ENCODE measurements at regions not wholly inside any gene's neighbourhood (a gene's known extent, or its start where the extent isn't known, plus 50 kb on each side); places are given as distances from the start of the nearest gene placed in this dataset.

DNA sequence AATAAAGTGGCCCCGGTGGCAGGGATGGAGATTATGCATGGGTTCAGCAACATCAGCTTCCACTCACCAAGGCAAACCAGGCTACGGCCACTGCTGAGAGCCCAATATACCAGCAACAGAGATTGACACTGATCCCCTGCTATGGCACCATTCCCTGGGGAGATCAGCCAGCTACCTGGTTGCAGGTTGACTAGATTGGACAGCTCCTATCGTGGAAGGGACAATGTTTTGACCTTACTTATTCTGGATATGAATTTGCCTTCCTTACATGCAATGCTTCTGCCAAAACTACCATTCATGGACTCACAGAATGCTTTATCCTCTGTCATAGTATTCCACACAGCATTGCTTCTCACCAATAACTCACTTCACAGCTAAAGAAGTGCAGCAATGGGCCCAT lies 174.8 kb upstream of the TNFAIP3 start:
- no peak for DNase-seq
- Histone ChIP-seq H3K4me3 (no peak overlapping the region), H3K9me3 (no peaks in the 10 kb centered on the region), H3K36me3 (no peaks in the 10 kb centered on the region), H3K27me3 (no peaks in the 10 kb centered on the region)

DNA sequence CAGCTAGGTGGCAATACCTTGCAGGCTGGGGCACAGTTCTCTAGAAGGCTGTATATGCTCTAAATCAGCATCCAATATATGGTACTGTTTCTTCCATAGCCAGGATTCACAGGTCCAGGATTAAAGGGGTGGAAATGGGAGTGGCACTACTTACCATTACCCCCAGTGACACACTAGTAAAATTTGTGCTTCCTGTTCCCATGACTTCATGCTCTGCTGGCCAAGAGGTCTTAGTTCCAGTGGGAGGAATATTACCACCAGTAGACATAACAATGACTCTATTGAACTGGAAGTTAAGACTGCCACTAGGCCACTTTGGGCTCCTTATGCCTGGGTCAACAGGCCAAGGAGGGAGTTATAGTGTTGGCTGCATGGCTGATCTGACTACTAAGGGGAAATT lies 174.3 kb upstream of the TNFAIP3 start:
- no peaks in the 10 kb centered on the region for H3K36me3 ChIP-seq
- no peaks in the 10 kb centered on the region for H3K9me3 ChIP-seq
- no peaks in the 10 kb centered on the region for H3K27me3 ChIP-seq
- DNase-seq, result peak; percentile 26
- H3K4me3 ChIP-seq, result no peak overlapping the region

DNA sequence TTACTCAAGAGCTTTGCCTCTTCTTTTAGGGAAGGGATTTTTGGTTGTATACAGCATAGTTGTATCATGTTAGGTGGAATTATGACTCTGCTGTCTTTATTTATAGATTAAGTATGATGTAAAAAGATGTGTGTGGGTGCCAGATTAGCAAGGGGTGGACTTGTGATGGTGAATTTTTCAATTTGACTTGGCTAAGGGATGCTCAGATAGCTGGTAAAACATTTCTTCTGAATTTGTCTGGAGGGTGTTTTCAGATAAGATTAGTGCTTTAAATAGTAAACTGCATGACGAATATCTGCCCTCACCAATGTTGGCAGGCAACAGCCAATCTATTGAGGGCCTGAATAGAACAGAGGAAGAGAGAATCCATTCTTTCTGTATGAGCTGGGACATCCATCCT lies 173.3 kb upstream of the TNFAIP3 start:
- Histone ChIP-seq H3K9me3 (no peaks in the 10 kb centered on the region), H3K27me3 (no peaks in the 10 kb centered on the region), H3K4me3 (no peak overlapping the region), H3K36me3 (no peaks in the 10 kb centered on the region)
- no peak for DNase-seq

DNA sequence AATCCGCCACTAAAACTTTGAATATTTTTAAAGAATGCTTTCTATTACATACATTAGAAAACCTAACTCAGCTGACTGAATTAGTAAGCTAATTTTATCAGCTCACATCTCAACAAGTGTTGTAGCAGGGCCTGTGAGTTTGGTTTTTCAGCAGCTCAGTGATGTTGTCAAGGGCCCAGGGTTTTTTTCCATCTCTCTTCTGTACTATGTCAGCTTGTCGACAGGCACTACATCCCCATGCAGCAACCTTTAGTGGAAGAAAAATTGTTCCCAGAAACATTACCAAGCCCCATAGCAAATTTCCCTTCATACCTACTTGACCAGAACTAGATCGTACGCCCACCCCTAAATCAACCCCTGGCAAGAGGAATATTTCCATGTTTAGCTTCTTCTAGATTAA lies 170.3 kb upstream of the TNFAIP3 start:
- H3K4me3 ChIP-seq, result no peak overlapping the region
- no peaks in the 10 kb centered on the region for H3K36me3 ChIP-seq
- H3K27me3 ChIP-seq, result no peaks in the 10 kb centered on the region
- no peaks in the 10 kb centered on the region for H3K9me3 ChIP-seq
- no peak for DNase-seq

DNA sequence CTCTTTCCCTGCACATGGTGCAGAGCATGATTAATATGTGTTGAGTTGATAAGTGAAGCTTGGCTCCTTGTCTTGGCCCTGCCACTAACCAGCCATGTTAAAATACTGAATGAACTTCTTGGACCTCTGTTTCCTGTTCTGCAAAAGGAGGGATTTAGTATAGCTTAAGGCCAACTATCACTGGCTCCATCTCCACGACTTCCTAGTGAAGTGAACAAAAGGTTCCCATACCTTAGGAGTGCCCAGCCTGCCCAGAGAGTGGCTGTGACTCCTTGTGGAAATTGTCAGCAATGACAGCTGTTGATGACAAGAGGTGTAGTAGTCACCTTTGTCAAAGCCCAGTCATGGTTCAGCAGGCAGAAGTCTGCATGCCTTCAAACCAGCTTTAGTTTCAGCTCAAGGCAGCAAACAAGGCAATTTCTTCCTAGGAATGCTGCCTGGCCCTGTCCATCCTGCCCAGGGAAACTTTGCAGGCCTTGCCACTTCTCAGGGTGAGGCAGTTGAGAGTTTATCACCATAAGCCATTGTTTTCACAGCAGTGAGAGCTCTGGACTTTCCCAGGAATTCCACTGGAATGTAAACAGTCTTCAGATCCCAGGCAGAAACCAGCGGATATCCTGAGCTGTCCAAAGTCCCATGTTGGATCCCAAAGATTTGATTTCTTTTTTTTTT lies 169.7 kb upstream of the TNFAIP3 start:
- Histone ChIP-seq H3K9me3 (no peaks in the 10 kb centered on the region), H3K4me3 (no peak overlapping the region), H3K27me3 (no peaks in the 10 kb centered on the region), H3K36me3 (no peaks in the 10 kb centered on the region)
- DNase-seq, result peak; percentile 41

DNA sequence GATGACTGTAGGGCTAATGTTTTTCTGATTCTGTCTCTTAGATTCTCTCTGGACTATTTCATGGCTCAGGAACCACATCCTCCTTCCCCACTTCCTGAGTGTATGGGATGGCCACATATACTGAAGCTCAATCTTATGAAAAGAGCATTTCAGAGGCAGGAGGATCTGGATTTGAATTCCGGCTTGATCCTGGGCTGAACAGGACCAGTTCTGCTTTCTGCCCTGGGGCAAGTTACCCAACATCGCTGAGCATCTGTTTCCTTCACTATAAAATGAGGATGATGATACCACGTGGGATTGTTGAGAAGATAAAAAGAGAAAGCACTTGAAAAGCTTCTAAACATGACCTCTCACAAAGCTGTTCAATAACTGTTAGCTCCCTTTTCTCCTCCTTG lies 168.4 kb upstream of the TNFAIP3 start:
- no peaks in the 10 kb centered on the region for H3K27me3 ChIP-seq
- no peak for DNase-seq
- H3K4me3 ChIP-seq, result no peak overlapping the region
- no peaks in the 10 kb centered on the region for H3K9me3 ChIP-seq
- no peaks in the 10 kb centered on the region for H3K36me3 ChIP-seq

DNA sequence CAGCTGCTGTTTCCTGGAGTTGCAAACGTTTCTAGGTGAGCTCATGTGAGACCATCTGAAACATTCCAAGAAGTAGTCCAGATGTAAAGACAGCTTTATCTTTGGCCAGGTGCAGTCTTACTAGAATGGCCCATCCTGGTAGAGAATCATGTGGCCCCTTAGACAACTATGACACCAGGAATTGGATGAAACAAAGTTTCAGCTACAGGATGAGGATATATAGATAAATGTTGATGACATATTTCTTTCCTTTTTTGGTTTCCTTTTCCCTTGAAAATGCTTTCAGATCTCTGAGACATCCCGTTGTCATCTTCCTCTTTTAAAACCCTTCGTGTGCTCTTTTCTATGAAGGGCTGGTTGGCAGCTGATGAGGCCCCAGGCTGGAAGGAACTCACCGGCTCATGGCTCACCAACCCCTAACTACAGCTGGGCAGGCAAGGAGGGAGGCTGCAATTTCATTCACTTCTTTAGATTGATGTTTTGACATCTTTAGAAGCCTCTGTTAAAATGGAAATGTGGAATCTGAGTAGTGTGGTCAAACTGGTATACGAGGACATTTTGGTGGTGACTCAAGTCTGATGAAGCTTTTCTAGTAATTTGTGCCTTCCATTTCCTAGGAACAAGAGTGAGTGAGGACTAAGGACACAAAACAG lies 167.9 kb upstream of the TNFAIP3 start:
- no peaks in the 10 kb centered on the region for H3K36me3 ChIP-seq
- DNase-seq, result peak; percentile 23

DNA sequence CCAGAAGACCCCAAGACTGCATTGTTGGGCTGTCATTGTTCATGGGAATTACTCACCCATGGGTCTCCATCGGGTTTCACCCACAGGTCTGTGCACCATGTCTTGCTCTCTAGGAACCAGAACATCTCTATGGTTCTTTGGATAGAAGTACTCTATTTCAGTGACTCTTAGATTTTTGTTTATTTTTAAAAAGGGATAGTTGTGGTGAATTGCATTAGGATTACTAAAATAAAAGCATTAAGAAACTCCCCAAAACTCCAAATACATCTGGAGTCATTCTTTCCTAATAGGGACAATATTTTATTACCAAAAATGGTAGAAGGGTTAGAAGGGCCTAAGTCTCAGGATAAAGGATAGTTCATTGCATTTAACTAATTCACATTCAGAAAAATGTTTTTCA lies 166.9 kb upstream of the TNFAIP3 start:
- Histone ChIP-seq H3K27me3 (no peaks in the 10 kb centered on the region), H3K4me3 (no peak overlapping the region), H3K36me3 (no peaks in the 10 kb centered on the region), H3K9me3 (no peaks in the 10 kb centered on the region)
- no peak for DNase-seq

More for the DNA sequence above, 167.9 kb upstream of the TNFAIP3 start:
- Histone ChIP-seq H3K9me3 (no peaks in the 10 kb centered on the region), H3K4me3 (no peak overlapping the region), H3K27me3 (no peaks in the 10 kb centered on the region)

DNA sequence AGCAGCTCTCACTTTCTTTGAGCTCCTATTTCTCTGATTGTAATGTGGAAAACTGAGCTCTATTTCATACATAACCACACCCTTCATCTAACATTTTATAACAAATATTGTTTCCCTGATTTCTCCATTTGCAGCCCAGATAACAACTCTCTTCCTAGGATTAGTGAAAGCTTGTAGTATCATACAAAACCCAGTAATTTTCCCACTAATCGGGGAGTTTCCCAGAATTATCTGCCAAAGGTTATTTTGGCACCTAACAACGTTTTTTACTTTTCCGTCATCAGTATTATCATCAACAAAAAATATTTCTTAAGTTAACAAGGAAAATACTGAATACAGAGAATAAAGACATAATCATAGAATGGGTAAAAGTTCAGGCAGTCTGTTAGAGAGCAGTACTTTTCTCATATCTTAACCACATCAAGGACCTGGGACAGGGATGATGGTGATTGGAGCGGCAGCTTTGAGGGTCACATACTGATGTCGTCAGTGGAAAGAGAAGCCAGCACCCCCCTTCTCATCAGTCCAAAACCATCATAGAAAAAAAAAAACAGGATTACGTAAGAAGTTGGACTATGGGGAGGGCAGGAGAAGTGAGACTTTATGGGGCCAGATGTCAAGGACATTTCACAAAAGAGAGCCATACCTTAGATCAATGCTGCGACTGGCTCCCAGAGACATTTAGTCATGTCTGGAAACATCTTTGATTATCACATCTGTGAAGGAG lies 166.1 kb upstream of the TNFAIP3 start:
- Histone ChIP-seq H3K9me3 (no peaks in the 10 kb centered on the region), H3K4me3 (no peak overlapping the region), H3K27me3 (no peaks in the 10 kb centered on the region), H3K36me3 (no peaks in the 10 kb centered on the region)
- no peak for DNase-seq

DNA sequence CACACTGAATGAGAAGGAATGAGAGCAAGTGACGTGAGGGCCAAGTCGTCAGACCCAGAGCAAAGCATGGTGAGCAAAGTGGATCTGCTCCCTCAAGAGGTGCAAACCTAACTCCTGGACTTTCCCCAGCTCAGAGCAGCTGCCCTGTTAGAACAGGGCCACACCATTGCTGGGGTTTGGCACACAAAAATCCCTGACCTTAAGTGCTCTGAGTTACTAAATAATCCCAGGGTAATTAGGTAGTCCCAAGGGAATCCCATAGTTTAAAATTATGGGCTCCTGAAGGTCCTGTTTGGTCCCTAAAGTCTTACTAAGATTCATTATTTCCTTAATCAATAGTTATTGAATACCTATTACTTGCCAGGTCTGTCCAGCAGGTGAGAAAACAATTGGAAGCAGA lies 165.1 kb upstream of the TNFAIP3 start:
- Histone ChIP-seq H3K4me3 (no peak overlapping the region), H3K27me3 (no peaks in the 10 kb centered on the region), H3K36me3 (no peaks in the 10 kb centered on the region), H3K9me3 (no peaks in the 10 kb centered on the region)
- DNase-seq, result no peak

DNA sequence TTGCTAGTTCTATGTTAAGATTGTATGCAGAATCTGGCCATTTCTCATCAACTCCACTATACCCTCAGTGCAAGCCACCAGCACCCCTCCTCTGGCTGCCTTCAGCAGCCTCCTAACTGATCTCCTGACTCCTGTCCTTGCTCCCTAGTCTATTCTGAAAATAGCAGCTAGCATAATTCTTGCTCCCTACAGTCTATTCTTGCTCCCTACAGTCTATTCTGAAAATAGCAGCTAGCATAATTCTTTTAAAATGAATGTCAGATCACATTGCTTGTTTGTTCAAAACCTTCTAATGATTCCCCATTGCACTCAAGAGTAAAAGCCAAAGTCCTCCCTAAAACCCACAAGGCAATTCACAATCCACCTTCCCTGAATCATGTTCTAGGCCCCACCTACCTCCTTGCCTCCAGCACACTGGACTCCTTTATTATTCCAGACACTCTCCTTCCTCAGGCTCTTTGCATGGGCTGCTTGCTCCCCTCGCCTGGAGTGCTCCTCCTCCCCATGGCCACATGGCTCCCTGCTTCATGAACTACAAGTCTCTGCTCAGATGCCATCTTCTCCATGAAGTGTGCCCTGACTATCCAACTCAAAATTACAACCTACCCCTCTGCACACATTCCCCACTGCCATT lies 164.2 kb upstream of the TNFAIP3 start:
- DNase-seq, result no peak
- Histone ChIP-seq H3K27me3 (no peaks in the 10 kb centered on the region), H3K36me3 (no peaks in the 10 kb centered on the region), H3K4me3 (no peak overlapping the region), H3K9me3 (no peaks in the 10 kb centered on the region)

DNA sequence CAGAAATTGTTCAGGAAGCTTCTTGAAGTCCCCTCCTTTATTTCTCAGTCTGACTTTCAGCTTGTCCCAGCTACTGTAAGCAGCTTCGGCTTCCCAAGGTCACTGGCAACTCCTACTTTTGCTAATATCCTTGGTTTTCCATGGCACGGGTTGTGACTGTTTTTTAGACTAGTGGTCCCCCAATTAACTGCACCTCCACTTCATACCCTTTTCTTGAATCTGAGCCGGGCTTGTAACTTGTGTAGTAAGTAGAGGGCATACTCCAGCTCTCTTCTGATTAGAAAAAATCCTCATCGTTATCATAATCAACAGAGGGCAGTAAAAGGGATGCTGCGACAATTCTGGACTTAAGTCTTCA lies 162.3 kb upstream of the TNFAIP3 start:
- Histone ChIP-seq H3K36me3 (no peaks in the 10 kb centered on the region), H3K27me3 (no peaks in the 10 kb centered on the region), H3K9me3 (no peaks in the 10 kb centered on the region), H3K4me3 (no peak overlapping the region)
- DNase-seq, result no peak

DNA sequence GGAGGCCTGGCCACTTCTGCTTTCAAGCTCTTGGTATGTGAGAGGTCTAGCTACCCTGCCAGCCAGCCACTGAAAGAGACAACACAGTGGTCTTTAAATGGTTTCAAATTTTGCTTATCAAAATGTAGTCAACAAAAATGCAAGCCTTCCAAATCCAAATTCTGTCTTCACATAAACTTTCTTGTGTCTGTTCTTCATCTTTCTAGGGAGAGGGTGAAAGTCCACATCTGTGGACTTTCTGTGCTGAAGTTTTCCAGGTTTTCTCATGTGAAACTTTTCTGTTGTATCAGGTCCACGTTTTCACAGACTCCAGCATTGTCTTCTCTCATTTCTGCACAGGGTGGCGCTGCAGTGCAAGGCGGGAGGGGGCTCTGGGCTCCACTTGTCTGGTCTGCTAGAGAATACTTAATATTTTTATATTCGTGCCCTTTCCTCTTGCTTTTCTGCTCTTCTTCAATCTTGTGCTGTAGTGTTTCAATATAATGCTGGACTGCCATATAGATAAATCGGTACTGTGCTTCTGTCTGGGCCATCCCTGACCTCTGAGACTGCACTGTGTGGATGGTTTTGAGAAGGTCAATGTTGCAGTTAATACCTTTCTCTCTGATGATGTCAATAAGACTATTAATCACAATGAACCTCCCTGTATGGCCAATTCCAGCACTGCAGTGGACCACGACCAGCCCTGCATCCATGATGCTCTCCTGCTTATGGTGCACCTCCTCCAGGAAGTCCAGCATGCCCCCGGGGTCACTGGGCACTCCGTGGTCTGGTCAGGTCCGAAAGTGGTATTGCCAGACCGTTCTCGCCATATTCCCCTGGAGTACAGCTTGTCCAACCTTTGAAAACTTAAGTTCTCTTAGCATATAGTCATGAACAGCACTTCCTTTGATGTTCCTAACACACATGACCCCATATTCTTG lies 161.6 kb upstream of the TNFAIP3 start:
- DNase-seq, result peak; percentile 45
- no peak overlapping the region for H3K4me3 ChIP-seq

DNA sequence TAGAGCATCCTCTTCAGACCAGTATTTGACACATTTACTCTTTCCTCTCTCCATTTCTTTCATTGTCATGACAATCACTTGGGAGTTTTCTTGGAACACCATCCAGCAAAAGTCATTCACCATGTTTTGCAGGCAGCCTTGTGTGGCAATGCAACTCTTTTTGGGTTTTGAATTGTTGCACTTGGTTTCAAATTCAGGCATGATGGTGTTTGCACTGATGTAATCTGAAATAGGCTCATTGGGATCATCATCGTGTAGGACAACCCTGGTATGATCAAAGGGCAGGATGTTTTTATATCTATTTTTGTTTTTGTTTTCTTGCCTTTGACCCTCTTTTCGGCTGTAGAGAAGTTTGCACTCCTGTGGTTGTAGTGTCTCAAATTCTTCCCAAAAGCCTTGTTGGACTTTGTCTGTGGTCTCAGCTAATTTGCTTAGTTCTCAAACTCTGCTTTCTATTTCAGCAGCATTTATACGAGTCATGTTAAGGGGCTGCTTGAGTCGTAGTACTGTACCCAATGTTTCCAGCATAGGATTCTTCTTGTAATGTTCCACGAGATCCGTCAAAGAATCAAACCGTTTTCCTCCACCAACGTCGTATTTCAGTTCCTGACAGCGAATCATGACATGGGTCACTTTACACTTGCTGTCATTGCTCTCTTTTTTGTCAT lies 160.8 kb upstream of the TNFAIP3 start:
- Histone ChIP-seq H3K27me3 (no peaks in the 10 kb centered on the region), H3K36me3 (no peaks in the 10 kb centered on the region), H3K9me3 (no peaks in the 10 kb centered on the region), H3K4me3 (no peak overlapping the region)
- no peak for DNase-seq

More for the DNA sequence above, 161.6 kb upstream of the TNFAIP3 start:
- no peaks in the 10 kb centered on the region for H3K9me3 ChIP-seq
- H3K27me3 ChIP-seq, result no peaks in the 10 kb centered on the region
- H3K36me3 ChIP-seq, result no peaks in the 10 kb centered on the region

DNA sequence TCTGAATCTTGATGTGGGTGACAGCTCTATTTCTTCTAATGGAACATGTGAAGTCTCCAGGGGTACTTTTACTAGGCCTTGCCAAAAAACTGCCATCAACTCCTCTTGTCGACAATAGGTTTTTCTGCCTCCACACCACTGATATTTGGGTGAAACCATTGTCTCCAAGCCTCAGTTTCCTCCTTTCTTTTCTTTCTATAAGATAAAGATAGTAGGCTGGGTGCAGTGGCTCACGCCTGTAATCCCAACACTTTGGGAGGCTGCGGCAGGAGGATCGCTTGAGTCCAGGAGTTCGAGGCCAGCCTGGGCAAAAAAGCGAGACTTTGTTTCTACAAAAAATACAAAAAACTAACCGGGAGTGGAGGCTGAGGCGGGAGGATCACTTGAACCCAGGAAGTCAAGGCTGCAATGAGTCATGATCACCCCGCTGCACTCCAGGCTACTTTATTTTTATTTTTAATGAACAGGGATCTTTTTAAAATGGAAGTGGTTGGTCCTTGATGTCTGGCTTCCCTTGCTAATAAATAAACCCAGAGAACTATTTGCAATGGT lies 159.9 kb upstream of the TNFAIP3 start:
- H3K36me3 ChIP-seq, result no peaks in the 10 kb centered on the region
- no peaks in the 10 kb centered on the region for H3K9me3 ChIP-seq
- no peak overlapping the region for H3K4me3 ChIP-seq
- H3K27me3 ChIP-seq, result no peaks in the 10 kb centered on the region
- DNase-seq, result no peak

Measured in MG63 (cell line).